ENCODE measurements at regions not wholly inside any gene's neighbourhood (a gene's known extent, or its start where the extent isn't known, plus 50 kb on each side); places are given as distances from the start of the nearest gene placed in this dataset.

- no peak for TF ChIP-seq CTCF (optimal IDR thresholded peaks at IDR 0.05 in 1 of 3, IDR thresholded peaks at IDR 0.05 in 1 of 3, conservative IDR thresholded peaks at IDR 0.05 in 1 of 3; ENCODE audit: extremely low read depth in 1 of 3, insufficient read depth in 2 of 3, low read length in 3 of 3)
- Histone ChIP-seq H3K9ac (ENCODE audit: control insufficient read depth, extremely low read depth, insufficient read depth, low read length) (no peak overlapping the region), H3K4me1 (ENCODE audit: control insufficient read depth, extremely low read depth, insufficient read depth, low read length) (peaks cover 3% of the 10 kb centered on the region), H3K4me2 (ENCODE audit: control insufficient read depth, extremely low read depth, insufficient read depth, low read depth, low read length) (no peak overlapping the region), H3K79me2 (ENCODE audit: control insufficient read depth, insufficient read depth, low read length) (no peaks in the 10 kb centered on the region), H3K36me3 (ENCODE audit: control insufficient read depth in 2 of 2, extremely low read depth in 1 of 2, insufficient read depth in 2 of 2, low read length in 2 of 2) (no peaks in the 10 kb centered on the region), H3K9me1 (ENCODE audit: control insufficient read depth, extremely low read depth, insufficient read depth, low read length) (no peaks in the 10 kb centered on the region), H3K9me3 (ENCODE audit: control insufficient read depth, low read depth, low read length) (no peaks in the 10 kb centered on the region), H4K20me1 (ENCODE audit: control insufficient read depth, extremely low read depth, insufficient read depth, low read length) (no peaks in the 10 kb centered on the region), H2AFZ (ENCODE audit: control insufficient read depth, low read length) (no peak overlapping the region), H3K4me3 (ENCODE audit: control insufficient read depth in 2 of 3, extremely low read depth in 1 of 3, insufficient read depth in 2 of 3, low read depth in 1 of 3, low read length in 3 of 3) (no peak overlapping the region), H3K27ac (ENCODE audit: control insufficient read depth, insufficient read depth, low read length) (no peak overlapping the region), H3K27me3 (ENCODE audit: control insufficient read depth, extremely low read depth, insufficient read depth, low read length) (peaks cover 10% of the 10 kb centered on the region)
- no peak for FAIRE-seq
- no peak for DNase-seq (ENCODE audit: low read depth, low spot score)
- dilution Hi-C loops (cut with MboI; ENCODE audit: extremely low pct_ligation_motif_present, low sequenced_read_pairs): no loop called here
Observed at GRCh38 chr2:129927696-129928095, 51.8 kb upstream of the RAB6C start.

GRCh38 chr2:129929321-129930290 is 49.9 kb upstream of the RAB6C start:
- Histone ChIP-seq H3K4me2 (ENCODE audit: control insufficient read depth, extremely low read depth, insufficient read depth, low read depth, low read length) (no peak overlapping the region), H3K36me3 (ENCODE audit: control insufficient read depth in 2 of 2, extremely low read depth in 1 of 2, insufficient read depth in 2 of 2, low read length in 2 of 2) (no peaks in the 10 kb centered on the region), H3K9me3 (ENCODE audit: control insufficient read depth, low read depth, low read length) (no peaks in the 10 kb centered on the region), H3K9ac (ENCODE audit: control insufficient read depth, extremely low read depth, insufficient read depth, low read length) (no peak overlapping the region), H4K20me1 (ENCODE audit: control insufficient read depth, extremely low read depth, insufficient read depth, low read length) (no peaks in the 10 kb centered on the region), H2AFZ (ENCODE audit: control insufficient read depth, low read length) (no peak overlapping the region), H3K9me1 (ENCODE audit: control insufficient read depth, extremely low read depth, insufficient read depth, low read length) (no peaks in the 10 kb centered on the region), H3K27ac (ENCODE audit: control insufficient read depth, insufficient read depth, low read length) (no peak overlapping the region), H3K4me3 (ENCODE audit: control insufficient read depth in 2 of 3, extremely low read depth in 1 of 3, insufficient read depth in 2 of 3, low read depth in 1 of 3, low read length in 3 of 3) (no peak overlapping the region), H3K79me2 (ENCODE audit: control insufficient read depth, insufficient read depth, low read length) (no peaks in the 10 kb centered on the region), H3K4me1 (ENCODE audit: control insufficient read depth, extremely low read depth, insufficient read depth, low read length) (no peaks in the 10 kb centered on the region), H3K27me3 (ENCODE audit: control insufficient read depth, extremely low read depth, insufficient read depth, low read length) (peaks cover 14% of the 10 kb centered on the region)
- TF ChIP-seq CTCF (optimal IDR thresholded peaks at IDR 0.05 in 1 of 3, IDR thresholded peaks at IDR 0.05 in 1 of 3, conservative IDR thresholded peaks at IDR 0.05 in 1 of 3; ENCODE audit: extremely low read depth in 1 of 3, insufficient read depth in 2 of 3, low read length in 3 of 3) (no peak), EZH2 (IDR thresholded peaks at IDR 0.05; ENCODE audit: low read length) (no peak)
- dilution Hi-C loops (cut with MboI; ENCODE audit: extremely low pct_ligation_motif_present, low sequenced_read_pairs): no loop called here
- DNase-seq (ENCODE audit: low read depth, low spot score) (no peak), FAIRE-seq (no peak)

Small RNAs in the stretch of these regions (small RNA-seq; reads per million reads assigned to genes)
- 0 reads per million in 3 experiments for gene RNA5SP103 (ENCODE audit: insufficient read length in 3 of 3, low read depth in 3 of 3, low replicate concordance in 1 of 3)
